GM23338 (cell line): ENCODE measurements at regions not wholly inside any gene's neighbourhood (a gene's known extent, or its start where the extent isn't known, plus 50 kb on each side); places are given as distances from the start of the nearest gene placed in this dataset.

Experiments
- ATAC-seq: fragments of 200-7000 bp; cut with Tn5 transposase; 3 replicates; pipeline ENCODE4 v1.9.1; 2020
- DNase-seq: peaks from one replicate; pipeline ENCODE4 v3.0.0-alpha.2; 2015; ENCODE audit warnings: low spot score
- H2AFZ ChIP-seq: fragments of 200-600 bp; sonication (generic); 2 replicates; pipeline ENCODE4 v1.8.0; 2016; ENCODE audit warnings: antibody characterized with exemption, mild to moderate bottlenecking, moderate library complexity
- H3F3A ChIP-seq: fragments of 200-600 bp; sonication (generic); replicated peaks from 2 replicates; pipeline ENCODE4 v1.8.0; 2017; ENCODE audit warnings: antibody characterized with exemption, mixed run types, low read depth
- H3K27ac ChIP-seq: fragments of 200-600 bp; sonication (generic); 2 replicates; pipeline ENCODE4 v1.6.1; 2016; ENCODE audit warnings: low read depth
- H3K27me3 ChIP-seq: fragments of 200-600 bp; sonication (generic); 2 replicates; pipeline ENCODE4 v1.8.0; 2016; ENCODE audit warnings: mild to moderate bottlenecking, mixed run types, moderate library complexity; ENCODE audit not compliant: insufficient read depth
- H3K36me3 ChIP-seq: fragments of 200-600 bp; sonication (generic); 2 replicates; pipeline ENCODE4 v1.8.0; 2016; ENCODE audit warnings: mild to moderate bottlenecking; ENCODE audit not compliant: insufficient read depth
- H3K4me1 ChIP-seq: fragments of 200-600 bp; sonication (generic); 2 replicates; pipeline ENCODE4 v1.8.0; 2016; ENCODE audit warnings: mild to moderate bottlenecking, moderate library complexity; ENCODE audit not compliant: insufficient read depth
- H3K4me2 ChIP-seq: fragments of 200-600 bp; sonication (generic); 2 replicates; pipeline ENCODE4 v1.7.1; 2017; ENCODE audit warnings: mixed run types
- H3K4me3 ChIP-seq: fragments of 200-600 bp; sonication (generic); 2 replicates; pipeline ENCODE4 v1.6.1; 2016; ENCODE audit warnings: mixed run types
- H3K79me2 ChIP-seq: fragments of 200-600 bp; sonication (generic); replicated peaks from 2 replicates; pipeline ENCODE4 v1.8.0; 2017; ENCODE audit warnings: mild to moderate bottlenecking; ENCODE audit not compliant: insufficient read depth
- H3K9me2 ChIP-seq: fragments of 200-600 bp; sonication (generic); 2 replicates; pipeline ENCODE4 v1.8.0; 2017; ENCODE audit not compliant: insufficient read depth
- H4K20me1 ChIP-seq: fragments of 200-600 bp; sonication (generic); replicated peaks from 2 replicates; pipeline ENCODE4 v1.8.0; 2017; ENCODE audit warnings: mild to moderate bottlenecking; ENCODE audit not compliant: insufficient read depth
- H3K27ac Mint-ChIP-seq: 2 replicates; pipeline ENCODE4 v1.8.0; 2020; ENCODE audit warnings: inconsistent platforms, mild to moderate bottlenecking, moderate library complexity, mixed read lengths
- H3K27me3 Mint-ChIP-seq: 3 replicates; pipeline ENCODE4 v1.8.0; 2022; ENCODE audit warnings: low read depth, mild to moderate bottlenecking, moderate library complexity, mixed read lengths, inconsistent platforms; ENCODE audit not compliant: insufficient read depth, poor library complexity
- H3K36me3 Mint-ChIP-seq: 3 replicates; pipeline ENCODE4 v1.8.0; 2021; ENCODE audit warnings: low read depth, mild to moderate bottlenecking, inconsistent platforms, moderate library complexity, mixed read lengths
- H3K4me1 Mint-ChIP-seq: 3 replicates; pipeline ENCODE4 v1.8.0; 2020; ENCODE audit warnings: mild to moderate bottlenecking, inconsistent platforms, mixed read lengths
- H3K4me3 Mint-ChIP-seq: 3 replicates; pipeline ENCODE4 v1.8.0; 2021; ENCODE audit warnings: moderate library complexity, mild to moderate bottlenecking, inconsistent platforms, mixed read lengths
- H3K9me3 Mint-ChIP-seq: 3 replicates; pipeline ENCODE4 v1.8.0; 2020; ENCODE audit warnings: moderate library complexity, mild to moderate bottlenecking, inconsistent platforms, mixed read lengths
- CREB1 ChIP-seq: fragments of 250-450 bp; sonication (Bioruptor Pico); IDR thresholded peaks from 2 replicates; pipeline ENCODE4 v1.5.0; 2020; ENCODE audit warnings: low read depth, mild to moderate bottlenecking, moderate library complexity
- EZH2 ChIP-seq: fragments of 200-600 bp; sonication (generic); IDR thresholded peaks from one replicate; pipeline ENCODE4 v1.8.0; 2017; ENCODE audit warnings: antibody characterized with exemption, mild to moderate bottlenecking, low read depth; ENCODE audit not compliant: unreplicated experiment
- EZH2phosphoT487 ChIP-seq: fragments of 200-600 bp; sonication (generic); IDR thresholded peaks from one replicate; pipeline ENCODE4 v1.8.1; 2018; ENCODE audit warnings: antibody characterized with exemption; ENCODE audit not compliant: unreplicated experiment
- JUNB ChIP-seq: IDR thresholded peaks from one replicate; pipeline ENCODE4 v1.6.1; 2016; ENCODE audit warnings: antibody characterized with exemption; ENCODE audit not compliant: unreplicated experiment
- NANOG ChIP-seq: IDR thresholded peaks from 2 replicates; pipeline ENCODE4 v1.6.1; 2016; ENCODE audit warnings: antibody characterized with exemption, borderline replicate concordance
- POLR2AphosphoS5 ChIP-seq: IDR thresholded peaks from 2 replicates; pipeline ENCODE4 v1.6.1; 2016; ENCODE audit warnings: antibody characterized with exemption, low read depth
- STAT1 ChIP-seq: IDR thresholded peaks from one replicate; pipeline ENCODE4 v1.6.1; 2016; ENCODE audit warnings: antibody characterized with exemption; ENCODE audit not compliant: unreplicated experiment
- ZNF114 ChIP-seq: fragments of 250-450 bp; sonication (Bioruptor Pico); IDR thresholded peaks from 2 replicates; pipeline ENCODE4 v1.5.0; 2020; ENCODE audit warnings: mild to moderate bottlenecking, moderate library complexity
- ZNF331 ChIP-seq: fragments of 250-450 bp; sonication (Bioruptor Pico); IDR thresholded peaks from 2 replicates; pipeline ENCODE4 v1.5.0; 2020; ENCODE audit warnings: low read depth, mild to moderate bottlenecking, moderate library complexity
- TF ChIP-seq, protein P1 (sequence below): IDR thresholded peaks from 2 replicates; pipeline ENCODE4 v1.6.1; 2016; ENCODE audit warnings: antibody characterized with exemption
- TF ChIP-seq, protein P2 (sequence below), 2 experiments: fragments of 200-600 bp in 1 of 2; sonication (generic) in 1 of 2; conservative IDR thresholded peaks; 2 replicates each; pipeline versions ENCODE4 v1.5.1 to v1.6.1; 2016 to 2017; ENCODE audit warnings: antibody characterized with exemption in 2 of 2, low read depth in 2 of 2, mild to moderate bottlenecking in 2 of 2, moderate library complexity in 1 of 2
- TF ChIP-seq, protein P3 (sequence below): IDR thresholded peaks from one replicate; pipeline ENCODE4 v1.6.1; 2018; ENCODE audit warnings: antibody characterized with exemption; ENCODE audit not compliant: unreplicated experiment
- TF ChIP-seq, protein P4 (sequence below): fragments of 250-450 bp; sonication (Bioruptor Pico); IDR thresholded peaks from 2 replicates; pipeline ENCODE4 v1.5.0; 2020; ENCODE audit warnings: mild to moderate bottlenecking, moderate library complexity

DNA sequence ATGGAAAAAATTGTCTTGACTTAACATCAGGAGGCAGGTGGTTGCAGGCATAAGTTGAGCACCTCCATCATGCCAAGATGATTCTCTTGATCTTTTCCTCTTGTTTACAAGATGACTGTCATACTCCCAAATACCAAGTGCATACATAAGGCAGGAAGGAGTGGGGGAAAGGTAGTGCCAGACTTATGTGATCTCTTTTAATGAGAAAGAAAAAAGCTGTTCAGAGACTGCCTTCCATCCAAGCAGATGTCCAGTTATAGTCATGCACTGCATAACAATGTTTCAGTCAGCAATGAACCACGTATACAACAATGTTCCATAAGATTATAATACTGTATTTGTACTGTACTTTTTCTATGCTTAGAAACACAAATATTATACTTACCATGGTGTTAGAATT is 135.7 kb downstream of the EHF start:
- no peak overlapping the region for H2AFZ ChIP-seq
- H3K79me2 ChIP-seq, result no peaks in the 10 kb centered on the region
- no peaks in the 10 kb centered on the region; the same call in 1 of the 2 replicates for H4K20me1 ChIP-seq
- H3K27me3 ChIP-seq, result no peaks in the 10 kb centered on the region
- Mint-ChIP-seq H3K4me1 (no peaks in the 10 kb centered on the region), H3K36me3 (peaks cover 15% of the 10 kb centered on the region; the same call in 2 of the 3 replicates), H3K27ac (no peak overlapping the region), H3K27me3 (no peaks in the 10 kb centered on the region), H3K4me3 (no peak overlapping the region), H3K9me3 (no peaks in the 10 kb centered on the region)
- no peak overlapping the region for H3K4me3 ChIP-seq
- no peak overlapping the region for H3K4me2 ChIP-seq
- ATAC-seq, result no peak
- DNase-seq, result no peak
- no peaks in the 10 kb centered on the region for H3F3A ChIP-seq
- H3K27ac ChIP-seq, result no peak overlapping the region
- TF ChIP-seq, protein P1, sequence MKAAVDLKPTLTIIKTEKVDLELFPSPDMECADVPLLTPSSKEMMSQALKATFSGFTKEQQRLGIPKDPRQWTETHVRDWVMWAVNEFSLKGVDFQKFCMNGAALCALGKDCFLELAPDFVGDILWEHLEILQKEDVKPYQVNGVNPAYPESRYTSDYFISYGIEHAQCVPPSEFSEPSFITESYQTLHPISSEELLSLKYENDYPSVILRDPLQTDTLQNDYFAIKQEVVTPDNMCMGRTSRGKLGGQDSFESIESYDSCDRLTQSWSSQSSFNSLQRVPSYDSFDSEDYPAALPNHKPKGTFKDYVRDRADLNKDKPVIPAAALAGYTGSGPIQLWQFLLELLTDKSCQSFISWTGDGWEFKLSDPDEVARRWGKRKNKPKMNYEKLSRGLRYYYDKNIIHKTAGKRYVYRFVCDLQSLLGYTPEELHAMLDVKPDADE, result no peak
- TF ChIP-seq, protein P2, sequence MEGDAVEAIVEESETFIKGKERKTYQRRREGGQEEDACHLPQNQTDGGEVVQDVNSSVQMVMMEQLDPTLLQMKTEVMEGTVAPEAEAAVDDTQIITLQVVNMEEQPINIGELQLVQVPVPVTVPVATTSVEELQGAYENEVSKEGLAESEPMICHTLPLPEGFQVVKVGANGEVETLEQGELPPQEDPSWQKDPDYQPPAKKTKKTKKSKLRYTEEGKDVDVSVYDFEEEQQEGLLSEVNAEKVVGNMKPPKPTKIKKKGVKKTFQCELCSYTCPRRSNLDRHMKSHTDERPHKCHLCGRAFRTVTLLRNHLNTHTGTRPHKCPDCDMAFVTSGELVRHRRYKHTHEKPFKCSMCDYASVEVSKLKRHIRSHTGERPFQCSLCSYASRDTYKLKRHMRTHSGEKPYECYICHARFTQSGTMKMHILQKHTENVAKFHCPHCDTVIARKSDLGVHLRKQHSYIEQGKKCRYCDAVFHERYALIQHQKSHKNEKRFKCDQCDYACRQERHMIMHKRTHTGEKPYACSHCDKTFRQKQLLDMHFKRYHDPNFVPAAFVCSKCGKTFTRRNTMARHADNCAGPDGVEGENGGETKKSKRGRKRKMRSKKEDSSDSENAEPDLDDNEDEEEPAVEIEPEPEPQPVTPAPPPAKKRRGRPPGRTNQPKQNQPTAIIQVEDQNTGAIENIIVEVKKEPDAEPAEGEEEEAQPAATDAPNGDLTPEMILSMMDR (conservative IDR thresholded peaks at IDR 0.05; ENCODE audit: low read depth in 2 of 2), result no peak
- TF ChIP-seq NANOG (no peak), EZH2 (no peak), ZNF114 (CRISPR knock-in tag) (no peak), JUNB (no peak), STAT1 (no peak), POLR2AphosphoS5 (no peak), CREB1 (no peak), ZNF331 (CRISPR knock-in tag) (no peak), EZH2phosphoT487 (no peak)
- TF ChIP-seq, protein P3, sequence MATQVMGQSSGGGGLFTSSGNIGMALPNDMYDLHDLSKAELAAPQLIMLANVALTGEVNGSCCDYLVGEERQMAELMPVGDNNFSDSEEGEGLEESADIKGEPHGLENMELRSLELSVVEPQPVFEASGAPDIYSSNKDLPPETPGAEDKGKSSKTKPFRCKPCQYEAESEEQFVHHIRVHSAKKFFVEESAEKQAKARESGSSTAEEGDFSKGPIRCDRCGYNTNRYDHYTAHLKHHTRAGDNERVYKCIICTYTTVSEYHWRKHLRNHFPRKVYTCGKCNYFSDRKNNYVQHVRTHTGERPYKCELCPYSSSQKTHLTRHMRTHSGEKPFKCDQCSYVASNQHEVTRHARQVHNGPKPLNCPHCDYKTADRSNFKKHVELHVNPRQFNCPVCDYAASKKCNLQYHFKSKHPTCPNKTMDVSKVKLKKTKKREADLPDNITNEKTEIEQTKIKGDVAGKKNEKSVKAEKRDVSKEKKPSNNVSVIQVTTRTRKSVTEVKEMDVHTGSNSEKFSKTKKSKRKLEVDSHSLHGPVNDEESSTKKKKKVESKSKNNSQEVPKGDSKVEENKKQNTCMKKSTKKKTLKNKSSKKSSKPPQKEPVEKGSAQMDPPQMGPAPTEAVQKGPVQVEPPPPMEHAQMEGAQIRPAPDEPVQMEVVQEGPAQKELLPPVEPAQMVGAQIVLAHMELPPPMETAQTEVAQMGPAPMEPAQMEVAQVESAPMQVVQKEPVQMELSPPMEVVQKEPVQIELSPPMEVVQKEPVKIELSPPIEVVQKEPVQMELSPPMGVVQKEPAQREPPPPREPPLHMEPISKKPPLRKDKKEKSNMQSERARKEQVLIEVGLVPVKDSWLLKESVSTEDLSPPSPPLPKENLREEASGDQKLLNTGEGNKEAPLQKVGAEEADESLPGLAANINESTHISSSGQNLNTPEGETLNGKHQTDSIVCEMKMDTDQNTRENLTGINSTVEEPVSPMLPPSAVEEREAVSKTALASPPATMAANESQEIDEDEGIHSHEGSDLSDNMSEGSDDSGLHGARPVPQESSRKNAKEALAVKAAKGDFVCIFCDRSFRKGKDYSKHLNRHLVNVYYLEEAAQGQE, result no peak
- TF ChIP-seq, protein P4, sequence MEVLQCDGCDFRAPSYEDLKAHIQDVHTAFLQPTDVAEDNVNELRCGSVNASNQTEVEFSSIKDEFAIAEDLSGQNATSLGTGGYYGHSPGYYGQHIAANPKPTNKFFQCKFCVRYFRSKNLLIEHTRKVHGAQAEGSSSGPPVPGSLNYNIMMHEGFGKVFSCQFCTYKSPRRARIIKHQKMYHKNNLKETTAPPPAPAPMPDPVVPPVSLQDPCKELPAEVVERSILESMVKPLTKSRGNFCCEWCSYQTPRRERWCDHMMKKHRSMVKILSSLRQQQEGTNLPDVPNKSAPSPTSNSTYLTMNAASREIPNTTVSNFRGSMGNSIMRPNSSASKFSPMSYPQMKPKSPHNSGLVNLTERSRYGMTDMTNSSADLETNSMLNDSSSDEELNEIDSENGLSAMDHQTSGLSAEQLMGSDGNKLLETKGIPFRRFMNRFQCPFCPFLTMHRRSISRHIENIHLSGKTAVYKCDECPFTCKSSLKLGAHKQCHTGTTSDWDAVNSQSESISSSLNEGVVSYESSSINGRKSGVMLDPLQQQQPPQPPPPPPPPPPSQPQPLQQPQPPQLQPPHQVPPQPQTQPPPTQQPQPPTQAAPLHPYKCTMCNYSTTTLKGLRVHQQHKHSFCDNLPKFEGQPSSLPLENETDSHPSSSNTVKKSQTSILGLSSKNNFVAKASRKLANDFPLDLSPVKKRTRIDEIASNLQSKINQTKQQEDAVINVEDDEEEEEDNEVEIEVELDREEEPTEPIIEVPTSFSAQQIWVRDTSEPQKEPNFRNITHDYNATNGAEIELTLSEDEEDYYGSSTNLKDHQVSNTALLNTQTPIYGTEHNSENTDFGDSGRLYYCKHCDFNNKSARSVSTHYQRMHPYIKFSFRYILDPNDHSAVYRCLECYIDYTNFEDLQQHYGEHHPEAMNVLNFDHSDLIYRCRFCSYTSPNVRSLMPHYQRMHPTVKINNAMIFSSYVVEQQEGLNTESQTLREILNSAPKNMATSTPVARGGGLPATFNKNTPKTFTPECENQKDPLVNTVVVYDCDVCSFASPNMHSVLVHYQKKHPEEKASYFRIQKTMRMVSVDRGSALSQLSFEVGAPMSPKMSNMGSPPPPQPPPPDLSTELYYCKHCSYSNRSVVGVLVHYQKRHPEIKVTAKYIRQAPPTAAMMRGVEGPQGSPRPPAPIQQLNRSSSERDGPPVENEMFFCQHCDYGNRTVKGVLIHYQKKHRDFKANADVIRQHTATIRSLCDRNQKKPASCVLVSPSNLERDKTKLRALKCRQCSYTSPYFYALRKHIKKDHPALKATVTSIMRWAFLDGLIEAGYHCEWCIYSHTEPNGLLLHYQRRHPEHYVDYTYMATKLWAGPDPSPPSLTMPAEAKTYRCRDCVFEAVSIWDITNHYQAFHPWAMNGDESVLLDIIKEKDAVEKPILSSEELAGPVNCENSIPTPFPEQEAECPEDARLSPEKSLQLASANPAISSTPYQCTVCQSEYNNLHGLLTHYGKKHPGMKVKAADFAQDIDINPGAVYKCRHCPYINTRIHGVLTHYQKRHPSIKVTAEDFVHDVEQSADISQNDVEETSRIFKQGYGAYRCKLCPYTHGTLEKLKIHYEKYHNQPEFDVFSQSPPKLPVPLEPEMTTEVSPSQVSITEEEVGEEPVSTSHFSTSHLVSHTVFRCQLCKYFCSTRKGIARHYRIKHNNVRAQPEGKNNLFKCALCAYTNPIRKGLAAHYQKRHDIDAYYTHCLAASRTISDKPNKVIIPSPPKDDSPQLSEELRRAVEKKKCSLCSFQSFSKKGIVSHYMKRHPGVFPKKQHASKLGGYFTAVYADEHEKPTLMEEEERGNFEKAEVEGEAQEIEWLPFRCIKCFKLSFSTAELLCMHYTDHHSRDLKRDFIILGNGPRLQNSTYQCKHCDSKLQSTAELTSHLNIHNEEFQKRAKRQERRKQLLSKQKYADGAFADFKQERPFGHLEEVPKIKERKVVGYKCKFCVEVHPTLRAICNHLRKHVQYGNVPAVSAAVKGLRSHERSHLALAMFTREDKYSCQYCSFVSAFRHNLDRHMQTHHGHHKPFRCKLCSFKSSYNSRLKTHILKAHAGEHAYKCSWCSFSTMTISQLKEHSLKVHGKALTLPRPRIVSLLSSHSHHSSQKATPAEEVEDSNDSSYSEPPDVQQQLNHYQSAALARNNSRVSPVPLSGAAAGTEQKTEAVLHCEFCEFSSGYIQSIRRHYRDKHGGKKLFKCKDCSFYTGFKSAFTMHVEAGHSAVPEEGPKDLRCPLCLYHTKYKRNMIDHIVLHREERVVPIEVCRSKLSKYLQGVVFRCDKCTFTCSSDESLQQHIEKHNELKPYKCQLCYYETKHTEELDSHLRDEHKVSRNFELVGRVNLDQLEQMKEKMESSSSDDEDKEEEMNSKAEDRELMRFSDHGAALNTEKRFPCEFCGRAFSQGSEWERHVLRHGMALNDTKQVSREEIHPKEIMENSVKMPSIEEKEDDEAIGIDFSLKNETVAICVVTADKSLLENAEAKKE (CRISPR knock-in tag), result no peak
- no peaks in the 10 kb centered on the region for H3K4me1 ChIP-seq
- H3K36me3 ChIP-seq, result no peaks in the 10 kb centered on the region; the same call in 1 of the 2 replicates
- no peaks in the 10 kb centered on the region for H3K9me2 ChIP-seq
